ENCODE measurements at regions not wholly inside any gene's neighbourhood (a gene's known extent, or its start where the extent isn't known, plus 50 kb on each side); places are given as distances from the start of the nearest gene placed in this dataset.

GRCh38 chr4:117375101-117375500 lies 289.7 kb upstream of the TRAM1L1 start:
- no peak for DNase-seq (ENCODE audit: low spot score)

GRCh38 chr4:117376692-117377091 lies 291.3 kb upstream of the TRAM1L1 start:
- no peak overlapping the region for H3K27ac Mint-ChIP-seq (ENCODE audit: unreplicated experiment)
- H3K4me3 Mint-ChIP-seq (ENCODE audit: unreplicated experiment) = no peak overlapping the region
- no peaks in the 10 kb centered on the region for H3K4me1 Mint-ChIP-seq (ENCODE audit: low read depth)
- H3K36me3 Mint-ChIP-seq (ENCODE audit: low read depth) = no peaks in the 10 kb centered on the region
- no peaks in the 10 kb centered on the region for H3K9me3 Mint-ChIP-seq (ENCODE audit: low read depth)
- no peak for DNase-seq (ENCODE audit: low spot score)
- H3K27me3 Mint-ChIP-seq (ENCODE audit: low read depth) = no peaks in the 10 kb centered on the region
- no peak for TF ChIP-seq CTCF (IDR thresholded peaks at IDR 0.05)

More at GRCh38 chr4:117375101-117375500, 289.7 kb upstream of the TRAM1L1 start:
- no peak overlapping the region for H3K4me3 Mint-ChIP-seq (ENCODE audit: unreplicated experiment)
- H3K4me1 Mint-ChIP-seq (ENCODE audit: low read depth) = no peaks in the 10 kb centered on the region
- H3K27ac Mint-ChIP-seq (ENCODE audit: unreplicated experiment) = no peak overlapping the region
- no peak for TF ChIP-seq CTCF (IDR thresholded peaks at IDR 0.05)
- no peaks in the 10 kb centered on the region for H3K9me3 Mint-ChIP-seq (ENCODE audit: low read depth)
- no peaks in the 10 kb centered on the region for H3K36me3 Mint-ChIP-seq (ENCODE audit: low read depth)
- H3K27me3 Mint-ChIP-seq (ENCODE audit: low read depth) = no peaks in the 10 kb centered on the region

- Mint-ChIP-seq H3K36me3 (ENCODE audit: low read depth) (no peaks in the 10 kb centered on the region), H3K4me1 (ENCODE audit: low read depth) (no peaks in the 10 kb centered on the region), H3K27ac (ENCODE audit: unreplicated experiment) (no peak overlapping the region), H3K9me3 (ENCODE audit: low read depth) (no peaks in the 10 kb centered on the region), H3K4me3 (ENCODE audit: unreplicated experiment) (no peak overlapping the region), H3K27me3 (ENCODE audit: low read depth) (no peaks in the 10 kb centered on the region)
- no peak for TF ChIP-seq CTCF (IDR thresholded peaks at IDR 0.05)
- no peak for DNase-seq (ENCODE audit: low spot score)
Observed at GRCh38 chr4:117378942-117379341, 293.6 kb upstream of the TRAM1L1 start.

- Mint-ChIP-seq H3K4me1 (ENCODE audit: low read depth) (no peaks in the 10 kb centered on the region), H3K27me3 (ENCODE audit: low read depth) (no peaks in the 10 kb centered on the region), H3K36me3 (ENCODE audit: low read depth) (no peaks in the 10 kb centered on the region), H3K4me3 (ENCODE audit: unreplicated experiment) (no peak overlapping the region), H3K27ac (ENCODE audit: unreplicated experiment) (no peak overlapping the region), H3K9me3 (ENCODE audit: low read depth) (no peaks in the 10 kb centered on the region)
- TF ChIP-seq CTCF (IDR thresholded peaks at IDR 0.05) = no peak
- no peak for DNase-seq (ENCODE audit: low spot score)
Observed at GRCh38 chr4:117383468-117383867, 298.1 kb upstream of the TRAM1L1 start.

GRCh38 chr4:117385526-117385925 lies 300.1 kb upstream of the TRAM1L1 start:
- Mint-ChIP-seq H3K4me1 (ENCODE audit: low read depth) (no peaks in the 10 kb centered on the region), H3K27me3 (ENCODE audit: low read depth) (no peaks in the 10 kb centered on the region), H3K4me3 (ENCODE audit: unreplicated experiment) (no peak overlapping the region), H3K27ac (ENCODE audit: unreplicated experiment) (no peak overlapping the region), H3K36me3 (ENCODE audit: low read depth) (no peaks in the 10 kb centered on the region), H3K9me3 (ENCODE audit: low read depth) (no peaks in the 10 kb centered on the region)
- DNase-seq (ENCODE audit: low spot score) = no peak
- TF ChIP-seq CTCF (IDR thresholded peaks at IDR 0.05) = no peak
